Activated CD4-positive, alpha-beta T cell treated with anti-CD3 and anti-CD28 coated beads for 4 hours (primary cell): ENCODE measurements at regions not wholly inside any gene's neighbourhood (a gene's known extent, or its start where the extent isn't known, plus 50 kb on each side); places are given as distances from the start of the nearest gene placed in this dataset.
"Not testable (repeated sequence)": the region's sequence is repeated elsewhere in the genome, so short reads cannot be mapped to it uniquely, and the experiment has no call there.

Source experiments
- DNase-seq, 2 donors: peaks; one replicate each; pipeline ENCODE4 v3.0.0-alpha.2; 2020

DNA sequence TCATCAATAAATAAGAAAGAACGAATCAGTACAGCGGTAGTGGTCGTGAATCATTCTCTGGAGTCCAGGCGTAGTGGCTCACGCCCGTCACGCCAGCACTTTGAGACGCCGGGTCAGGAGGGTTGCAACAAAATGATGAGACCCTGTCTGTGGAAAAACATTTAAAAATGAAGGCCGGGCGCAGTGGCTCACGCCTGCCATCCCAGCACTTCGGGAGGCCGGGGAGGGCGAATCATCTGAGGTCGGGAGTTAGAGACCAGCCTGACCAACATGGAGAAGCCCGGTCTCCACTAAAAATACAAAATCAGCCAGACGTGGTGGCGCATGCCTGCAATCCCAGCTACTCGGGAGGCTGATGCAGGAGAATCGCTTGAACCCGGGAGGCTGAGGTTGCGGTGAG, 111.8 kb upstream of the ANKRD30BL start:
- DNase-seq = not testable (repeated sequence)

GRCh38 chr2:132274000-132274399, 112.2 kb upstream of the ANKRD30BL start:
- no peak for DNase-seq

GRCh38 chr2:132275396-132275795, 113.6 kb upstream of the ANKRD30BL start:
- DNase-seq = no peak

GRCh38 chr2:132276571-132276981, 114.8 kb upstream of the ANKRD30BL start:
- DNase-seq = no peak

DNA sequence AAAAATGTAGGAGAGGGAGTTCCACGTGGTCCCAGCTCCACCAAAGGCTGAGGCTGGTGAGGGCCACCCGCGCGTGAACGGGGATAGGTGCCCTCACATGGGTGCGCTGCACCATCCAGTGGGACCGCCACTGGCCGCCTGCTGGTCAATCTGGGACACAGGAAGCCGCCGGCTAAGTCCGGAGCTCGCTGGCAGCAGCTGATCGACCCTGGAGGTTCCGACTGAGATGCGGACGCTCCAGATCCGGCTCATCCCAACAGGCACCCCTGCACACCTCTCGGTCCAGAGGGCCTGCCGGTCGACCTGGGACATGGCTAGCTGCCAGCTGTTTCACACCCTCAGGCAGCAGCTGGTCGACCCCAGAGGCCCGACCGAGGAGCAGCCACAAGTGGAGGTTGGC, 116.5 kb upstream of the ANKRD30BL start:
- no peak for DNase-seq

DNA sequence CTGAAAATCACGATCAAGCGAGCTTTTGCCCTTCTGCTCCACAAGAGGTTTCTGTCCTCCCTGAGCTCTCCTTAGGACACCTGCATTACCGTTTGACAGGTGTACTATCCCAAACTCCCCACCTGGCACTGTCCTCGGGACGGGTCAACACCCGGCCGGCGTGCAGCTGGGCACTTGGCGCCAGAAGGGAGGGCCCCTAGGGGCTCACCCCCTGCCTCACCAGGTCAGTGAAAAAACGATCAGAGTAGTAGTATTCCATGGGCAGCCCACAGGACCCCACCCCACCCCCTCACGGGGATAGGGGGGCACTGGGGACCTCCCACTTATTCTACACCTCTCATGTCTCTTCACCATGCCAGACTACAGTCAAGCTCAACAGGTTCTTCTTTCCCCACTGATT, 117.6 kb upstream of the ANKRD30BL start:
- DNase-seq = no peak

GRCh38 chr2:132279930-132280615, 118.3 kb upstream of the ANKRD30BL start:
- no peak for DNase-seq

DNA sequence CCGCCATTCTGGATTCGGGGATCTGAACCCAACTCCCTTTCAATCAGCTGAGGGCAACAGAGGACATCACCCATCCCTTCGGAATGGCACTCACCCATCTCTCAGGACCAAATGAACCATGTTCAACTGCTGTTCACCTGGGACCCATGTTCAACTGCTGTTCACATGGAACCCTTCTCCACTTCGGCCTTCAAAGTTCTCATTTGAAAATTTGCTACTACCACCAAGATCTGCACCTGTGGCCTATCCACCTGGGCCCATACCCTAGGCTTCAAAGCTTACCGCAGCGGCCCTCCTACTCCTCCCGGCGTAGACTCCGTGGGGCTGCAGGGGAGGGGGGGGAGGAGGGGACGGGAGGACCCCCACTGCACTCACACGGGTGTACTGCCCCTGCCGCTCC, 119.2 kb upstream of the ANKRD30BL start:
- DNase-seq = no peak

- DNase-seq = not testable (repeated sequence)
These were observed 120.4 kb upstream of the ANKRD30BL start for GRCh38 chr2:132282104-132282503.

DNA sequence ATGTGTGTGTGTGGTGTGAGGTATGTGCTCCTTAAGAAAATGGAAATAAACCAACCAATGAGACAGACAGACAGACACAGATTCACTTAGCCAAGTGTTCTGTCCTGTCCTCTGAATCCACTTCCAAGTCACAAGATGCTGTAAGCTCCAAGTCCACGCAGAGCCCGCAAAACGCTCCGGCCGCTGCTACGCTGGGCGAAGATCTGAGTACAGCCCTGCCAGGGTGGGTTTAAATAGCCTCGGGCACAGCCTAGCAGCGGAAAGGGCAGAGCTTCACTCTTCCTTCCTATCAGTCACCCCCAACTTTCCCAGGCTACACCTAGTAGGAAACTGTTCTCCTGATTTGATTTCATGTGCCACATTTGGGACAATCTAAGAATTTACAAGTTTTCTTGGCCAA, 121.2 kb upstream of the ANKRD30BL start:
- DNase-seq = no peak

GRCh38 chr2:132286289-132286911, 124.6 kb upstream of the ANKRD30BL start:
- not testable (repeated sequence) for DNase-seq

DNA sequence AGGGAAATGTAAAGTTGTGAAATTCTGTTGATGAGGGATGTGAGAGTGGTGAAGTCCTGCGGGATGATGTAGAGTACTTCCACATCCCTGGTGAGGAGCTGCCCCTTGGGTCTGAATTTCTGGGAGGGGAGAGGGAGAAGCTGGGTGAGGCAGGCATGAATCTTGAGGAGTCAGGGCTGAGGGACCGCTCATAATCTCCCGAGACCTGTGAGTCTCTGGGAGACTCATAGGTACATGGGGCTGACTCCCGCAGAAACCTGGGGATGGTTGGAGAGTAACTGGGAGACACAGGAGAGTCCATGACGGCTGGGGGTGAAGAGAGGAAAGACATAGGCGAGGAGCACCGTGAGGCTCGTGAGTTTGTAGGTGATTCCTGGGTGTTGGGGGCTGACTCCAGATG, 126.2 kb upstream of the ANKRD30BL start:
- DNase-seq = not testable (repeated sequence)

DNA sequence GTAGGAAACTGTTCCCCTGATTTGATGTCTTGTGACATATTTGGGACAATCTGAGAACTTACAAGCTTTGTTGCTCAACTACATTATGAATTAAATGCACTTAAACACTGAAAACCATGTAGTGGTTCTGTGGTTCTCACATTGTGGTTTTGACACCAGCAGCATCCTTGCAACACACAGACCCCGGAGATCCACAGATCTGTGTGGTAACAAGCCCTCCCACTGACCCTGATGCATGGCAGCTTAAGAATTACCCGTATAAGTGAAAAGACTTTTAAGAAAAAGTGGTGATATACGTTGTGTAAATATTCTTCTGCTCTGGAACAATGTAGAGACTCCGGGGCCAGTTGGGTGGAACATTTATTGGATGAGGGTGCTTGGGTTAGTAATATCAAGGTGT, 127.4 kb upstream of the ANKRD30BL start:
- DNase-seq = not testable (repeated sequence)

DNA sequence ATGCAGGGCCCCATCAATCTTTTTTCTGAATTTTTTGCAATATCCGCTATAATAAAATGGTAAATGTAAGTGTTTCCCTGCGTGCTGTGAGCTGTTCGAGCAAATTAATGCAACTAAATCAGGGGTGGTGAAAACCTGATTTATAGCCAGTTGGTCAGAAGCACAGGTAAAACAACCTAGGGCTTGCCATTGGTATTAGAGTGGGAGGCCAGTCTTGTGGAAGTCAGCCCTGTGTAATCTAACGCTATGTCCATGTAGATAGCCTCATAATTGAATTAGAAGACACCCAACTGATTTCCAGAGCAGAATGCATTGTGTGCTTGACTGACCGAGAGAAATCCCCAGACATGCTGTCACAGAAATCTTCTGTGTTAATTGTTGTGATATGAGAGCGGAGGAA, 126.8 kb upstream of the GPR39 start:
- DNase-seq = not testable (repeated sequence)

DNA sequence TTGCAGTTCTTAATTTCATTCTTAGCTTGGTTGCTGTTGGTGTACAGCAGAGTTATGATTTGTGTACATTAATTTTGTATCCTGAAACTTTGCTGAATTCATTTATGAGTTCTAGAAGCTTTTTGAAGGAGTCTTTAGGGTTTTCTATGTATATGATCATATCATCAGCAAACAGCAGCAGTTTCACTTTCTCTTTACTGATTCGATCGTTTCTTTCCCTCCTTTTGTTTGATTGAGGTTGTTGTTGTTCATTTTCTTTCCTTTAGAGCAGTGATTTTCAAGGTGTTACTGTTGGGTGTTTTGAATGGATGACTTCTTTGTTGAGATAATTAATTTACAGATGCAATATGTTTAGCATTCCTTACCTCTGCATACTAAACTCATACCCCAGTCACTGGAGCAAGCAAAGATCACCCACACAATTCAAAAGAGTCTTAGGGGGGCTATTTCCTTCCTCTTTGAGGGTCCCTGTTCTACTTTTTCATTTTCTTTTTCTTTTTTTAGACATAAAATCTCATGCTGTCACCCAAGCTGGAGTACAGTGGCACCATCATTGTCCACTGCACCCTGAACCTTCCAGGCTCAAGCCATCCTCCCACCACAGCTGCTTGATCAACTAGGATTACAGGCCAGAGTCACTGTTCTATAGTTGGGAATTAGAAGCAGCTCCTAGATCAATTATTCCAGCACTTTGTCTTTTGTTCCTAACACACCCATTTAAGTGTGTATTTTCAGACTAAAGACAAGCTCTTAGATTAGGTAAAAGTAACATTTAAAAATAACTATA, 115.8 kb upstream of the GPR39 start:
- not testable (repeated sequence) for DNase-seq

- DNase-seq = not testable (repeated sequence)
These were observed 111.8 kb upstream of the GPR39 start for GRCh38 chr2:132304661-132305380.

- not testable (repeated sequence) for DNase-seq
These were observed 108.9 kb upstream of the GPR39 start for GRCh38 chr2:132307613-132308198.

DNA sequence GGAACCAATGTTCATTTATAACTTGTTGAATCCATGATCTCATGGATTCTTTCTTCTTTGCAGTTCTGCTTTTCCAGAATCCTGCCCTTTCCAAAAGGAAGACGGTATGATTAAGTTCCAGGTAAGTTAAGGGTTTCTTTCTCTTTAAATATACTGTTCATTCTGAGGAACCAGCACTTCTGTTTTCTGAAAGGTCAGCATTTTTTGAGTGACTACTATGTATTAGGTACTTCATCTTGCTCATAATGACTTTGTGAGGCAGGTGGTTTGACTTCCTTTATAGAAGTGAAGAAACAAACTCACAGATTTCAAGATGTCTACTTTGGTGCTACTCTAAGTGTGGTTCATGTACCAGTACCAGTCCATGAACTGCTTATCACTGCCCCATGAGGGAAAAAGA, 107.4 kb upstream of the GPR39 start:
- not testable (repeated sequence) for DNase-seq

- DNase-seq = not testable (repeated sequence)
These were observed 101.1 kb upstream of the GPR39 start for GRCh38 chr2:132315546-132315945.

GRCh38 chr2:132317026-132317680, 99.5 kb upstream of the GPR39 start:
- not testable (repeated sequence) for DNase-seq

GRCh38 chr2:132318481-132318880, 98.1 kb upstream of the GPR39 start:
- not testable (repeated sequence) for DNase-seq

GRCh38 chr2:132324005-132324404, 92.6 kb upstream of the GPR39 start:
- DNase-seq = not testable (repeated sequence)
